G401 (cell line): ENCODE measurements at regions not wholly inside any gene's neighbourhood (a gene's known extent, or its start where the extent isn't known, plus 50 kb on each side); places are given as distances from the start of the nearest gene placed in this dataset.
"Not testable (repeated sequence)": the region's sequence is repeated elsewhere in the genome, so short reads cannot be mapped to it uniquely, and the experiment has no call there.

ENCODE experiments used
- DNase-seq: peaks from one replicate; pipeline ENCODE4 v3.0.0-alpha.2; 2015; ENCODE audit warnings: low spot score
- in situ Hi-C: cut with HindIII; loops from 2 replicates; pipeline ENCODE4 v1.10.0; 2016; ENCODE audit warnings: low sequenced_read_pairs, mixed read lengths

DNA sequence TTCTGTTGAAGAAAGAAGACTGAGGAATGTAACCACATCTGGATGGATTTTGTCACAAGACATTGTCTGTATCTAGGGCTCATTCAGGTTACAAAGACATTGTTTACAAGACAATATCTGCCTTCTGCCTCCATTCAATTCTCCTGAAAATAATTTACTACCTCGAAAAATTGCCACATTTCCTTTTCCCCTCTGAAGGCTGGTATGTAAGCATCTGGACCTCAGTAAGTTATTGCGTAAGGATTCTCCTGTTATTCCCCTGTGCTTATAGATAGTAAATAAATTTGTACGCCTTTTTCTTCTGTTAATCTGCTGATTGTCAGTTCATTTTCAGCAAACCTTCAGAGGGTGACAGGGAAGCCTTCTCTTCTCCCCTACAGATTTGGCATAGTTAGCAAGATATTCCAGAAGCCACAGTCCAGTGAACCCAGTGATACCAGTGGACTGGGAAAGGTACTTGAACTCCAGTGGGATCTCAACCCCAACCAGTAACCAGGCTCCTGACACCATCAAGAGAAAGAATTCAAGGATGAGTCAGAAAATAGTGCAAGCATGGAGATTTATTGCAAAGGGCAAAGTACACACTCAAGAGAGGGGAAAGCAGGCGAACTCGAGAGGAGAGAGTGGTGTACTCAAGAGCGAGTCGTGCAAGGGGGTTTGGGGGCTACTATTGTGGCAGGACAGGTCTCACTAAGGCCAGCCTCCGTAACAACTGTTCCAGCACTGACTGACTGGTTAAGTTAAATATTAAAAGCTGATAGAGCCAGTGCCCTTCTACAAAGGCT lies 706.9 kb upstream of the GHITM start:
- DNase-seq: no peak
- in situ Hi-C loops: no loop called here

DNA sequence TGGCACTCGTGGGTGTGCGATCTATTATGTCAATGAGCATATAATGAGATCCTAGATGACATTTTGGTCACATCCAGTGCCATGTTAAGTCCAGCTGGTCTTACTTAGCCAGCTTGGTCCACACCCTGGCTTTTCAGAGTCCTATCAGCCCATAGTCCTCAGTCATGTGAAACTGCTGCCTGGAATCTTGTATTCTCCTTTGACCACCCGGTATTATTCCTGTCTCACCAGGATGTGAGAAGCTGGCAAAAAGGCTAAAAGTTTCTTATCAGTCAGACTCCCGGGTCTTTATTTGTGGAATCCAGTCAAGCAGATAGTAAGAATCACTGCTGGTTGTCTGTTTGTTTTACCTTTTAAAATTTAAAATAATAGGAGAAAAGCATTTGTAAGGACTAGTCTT lies 705.6 kb upstream of the GHITM start:
- no peak for DNase-seq
- in situ Hi-C loops: no loop called here

DNA sequence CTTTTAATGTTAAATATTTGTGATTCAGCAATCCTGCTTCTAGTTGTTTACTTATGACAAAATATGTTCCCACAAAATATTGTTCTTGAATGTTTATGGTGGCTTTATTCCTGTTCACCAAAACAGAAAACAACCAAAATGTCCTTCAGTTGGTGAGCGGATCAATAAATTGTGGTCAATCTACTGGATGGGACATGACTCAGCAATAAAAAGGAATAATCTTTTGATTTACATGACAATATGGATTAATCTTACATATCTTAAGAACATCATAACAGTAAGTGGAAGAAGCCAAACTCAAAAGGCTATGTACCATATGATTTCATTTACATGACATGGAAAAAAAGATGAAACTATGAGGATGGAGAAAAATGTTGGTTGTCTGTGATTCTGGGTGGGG lies 691.3 kb upstream of the GHITM start:
- no peak for DNase-seq
- in situ Hi-C loops: no loop called here

DNA sequence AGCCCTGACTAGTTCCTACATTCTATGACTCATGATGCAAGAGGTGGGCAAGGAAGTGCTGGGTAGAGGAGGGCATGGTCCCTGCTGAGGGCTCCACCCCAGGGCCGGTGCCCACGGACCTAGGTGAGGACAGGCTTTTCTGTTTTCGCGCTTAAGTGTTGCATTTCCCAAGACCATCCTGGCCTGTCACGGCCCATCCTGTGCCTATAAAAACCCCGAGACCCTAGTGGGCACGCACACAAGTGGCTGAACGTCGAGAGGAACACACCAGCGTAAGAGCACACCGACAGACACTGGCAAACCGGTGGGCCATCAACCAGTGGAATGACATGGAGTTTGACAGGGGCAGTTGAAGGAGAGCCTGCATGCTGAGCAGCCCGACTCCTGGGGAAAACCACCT lies 680.7 kb upstream of the GHITM start:
- in situ Hi-C loops: no loop called here
- DNase-seq: no peak

DNA sequence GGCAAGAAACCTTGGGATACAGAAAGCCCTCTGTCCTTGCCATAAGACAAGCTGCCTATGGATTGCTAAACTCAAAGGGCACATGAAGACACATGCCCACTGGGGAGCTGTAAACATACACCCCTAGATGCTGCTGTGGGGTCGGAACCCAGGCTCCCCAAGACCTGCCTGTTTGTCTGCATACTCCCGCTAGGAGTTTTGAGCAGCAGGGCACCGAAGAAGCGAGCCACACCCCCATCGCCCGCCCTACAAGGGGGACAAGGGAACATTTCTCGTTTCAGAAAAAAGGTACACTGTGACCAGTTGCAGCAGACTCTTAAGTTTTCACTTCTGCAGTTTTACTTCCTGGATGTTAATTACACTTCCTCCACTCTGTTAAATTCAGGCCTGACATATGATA lies 680.2 kb upstream of the GHITM start:
- in situ Hi-C loops: no loop called here
- no peak for DNase-seq

DNA sequence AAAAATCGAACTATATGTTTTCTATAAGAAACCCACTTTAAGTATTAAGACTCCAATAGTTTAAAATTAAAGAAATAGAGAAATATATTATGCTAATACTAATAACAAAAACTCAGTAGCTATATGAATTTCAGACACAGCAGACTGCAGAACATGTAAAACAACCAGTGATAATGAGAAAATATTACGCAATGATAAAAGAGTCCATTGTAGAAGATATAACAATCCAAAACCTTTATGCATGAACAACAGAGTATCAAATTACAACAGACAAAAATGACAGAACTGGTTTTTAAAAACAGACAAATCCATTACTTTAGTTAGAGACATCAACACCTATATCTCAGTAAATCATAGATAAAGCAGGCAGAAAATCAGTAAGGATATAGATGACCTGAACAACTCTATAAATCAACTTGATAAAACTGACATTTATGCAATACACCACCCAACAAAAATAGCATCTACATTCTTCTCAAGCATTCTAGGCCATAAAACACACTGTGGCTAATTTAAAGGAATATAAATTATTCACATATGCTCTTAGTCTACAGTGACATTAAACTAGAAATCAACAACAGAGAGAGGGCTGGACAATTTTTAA lies 669.5 kb upstream of the GHITM start:
- no peak for DNase-seq
- in situ Hi-C loops: no loop called here

DNA sequence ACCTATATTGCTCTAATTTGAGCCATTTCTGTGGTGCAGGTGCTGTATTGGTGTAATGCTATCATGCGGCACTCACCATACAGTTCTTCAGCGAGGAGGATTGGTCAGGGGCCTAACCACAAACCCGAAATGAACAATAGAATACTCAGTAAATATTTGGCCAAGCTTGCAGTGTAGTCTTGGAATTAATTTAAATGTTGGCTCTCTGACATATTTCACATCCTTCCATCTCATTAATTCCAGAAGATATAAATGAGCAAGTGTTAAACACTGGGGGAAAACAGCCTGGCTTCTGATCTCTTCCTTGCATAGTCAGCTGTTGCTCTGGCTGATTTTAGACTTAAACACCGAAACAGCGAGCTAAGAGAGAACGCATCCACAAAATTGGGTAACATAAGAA lies 663.1 kb upstream of the GHITM start:
- in situ Hi-C loops: no loop called here

DNA sequence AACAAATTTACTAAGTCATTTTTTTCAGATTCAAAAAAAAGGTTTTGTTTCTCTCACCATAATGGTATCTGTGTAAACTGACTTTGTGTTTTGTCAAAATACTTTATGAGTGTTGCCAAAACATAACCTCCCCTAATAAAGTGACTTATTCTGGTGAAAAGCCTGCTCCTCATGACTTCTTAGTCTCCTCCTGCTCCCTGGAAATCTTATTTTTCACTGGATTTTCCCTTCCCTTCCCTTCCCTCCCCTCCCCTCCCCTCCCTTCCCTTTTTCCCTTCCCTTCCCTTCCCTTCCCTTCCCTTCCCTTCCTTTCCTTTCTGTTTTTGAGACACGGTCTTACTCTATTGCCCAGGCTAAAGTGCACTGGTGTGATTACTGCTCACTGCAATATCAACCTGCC lies 650.1 kb upstream of the GHITM start:
- DNase-seq: no peak
- in situ Hi-C loops: no loop called here

More for the DNA sequence above, 663.1 kb upstream of the GHITM start:
- no peak for DNase-seq

DNA sequence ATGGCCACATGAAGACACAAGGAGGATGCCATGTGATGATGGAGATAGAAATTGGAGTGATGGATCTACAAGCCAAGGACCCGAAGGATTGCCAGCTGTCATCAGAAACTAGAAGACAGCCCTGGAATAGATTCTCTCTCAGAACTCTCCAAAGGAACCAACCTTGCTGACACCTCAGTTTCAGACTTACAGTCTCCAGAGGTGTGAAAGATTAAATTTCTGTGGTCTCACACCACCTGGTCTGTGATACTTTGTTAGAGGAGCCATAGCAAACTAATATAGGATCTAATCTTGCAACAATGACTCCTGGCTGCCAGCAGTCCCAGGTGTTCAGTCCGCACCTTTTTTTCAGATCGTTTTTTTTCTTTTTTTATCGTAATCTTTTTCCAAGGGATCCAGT lies 647.3 kb upstream of the GHITM start:
- DNase-seq: no peak
- in situ Hi-C loops: no loop called here

DNA sequence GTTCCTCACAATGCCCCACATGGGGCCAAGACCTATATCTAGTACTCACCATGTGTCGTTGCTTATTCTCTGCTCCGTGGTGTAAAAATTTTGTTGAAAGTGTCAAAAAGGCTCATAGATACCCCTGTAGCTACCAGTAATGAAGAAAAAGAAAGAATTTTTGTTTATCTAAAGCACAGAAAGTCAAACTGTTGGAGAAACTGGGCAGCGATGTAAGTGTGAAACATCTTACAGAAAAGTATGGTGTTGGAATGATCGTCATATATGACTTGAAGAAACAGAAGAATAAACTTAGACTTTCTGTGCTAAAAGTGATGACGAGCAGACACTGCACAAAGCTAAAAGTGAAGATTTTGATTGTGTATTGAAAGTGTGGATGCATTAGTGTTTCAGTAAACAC lies 626.6 kb upstream of the GHITM start:
- no peak for DNase-seq
- in situ Hi-C loops: no loop called here

DNA sequence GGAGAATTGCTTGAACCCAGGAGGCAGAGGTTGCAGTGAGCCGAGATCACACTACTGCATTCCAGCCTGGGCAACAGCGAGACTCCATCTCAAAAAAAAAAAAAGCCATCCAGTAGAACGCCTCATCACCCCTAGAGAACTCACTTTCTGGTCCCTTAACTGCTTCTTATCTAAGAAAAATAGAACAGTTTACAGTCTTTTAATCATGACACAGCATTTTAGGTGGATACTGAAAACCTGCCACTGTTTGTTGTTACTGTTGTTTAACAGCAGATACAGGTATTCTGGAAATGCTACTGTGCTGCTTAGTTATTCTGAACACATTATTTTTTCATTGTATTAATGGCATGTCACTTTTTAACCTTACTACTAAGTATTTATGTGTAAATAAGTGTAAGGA lies 624.3 kb upstream of the GHITM start:
- no peak for DNase-seq
- in situ Hi-C loops: no loop called here

DNA sequence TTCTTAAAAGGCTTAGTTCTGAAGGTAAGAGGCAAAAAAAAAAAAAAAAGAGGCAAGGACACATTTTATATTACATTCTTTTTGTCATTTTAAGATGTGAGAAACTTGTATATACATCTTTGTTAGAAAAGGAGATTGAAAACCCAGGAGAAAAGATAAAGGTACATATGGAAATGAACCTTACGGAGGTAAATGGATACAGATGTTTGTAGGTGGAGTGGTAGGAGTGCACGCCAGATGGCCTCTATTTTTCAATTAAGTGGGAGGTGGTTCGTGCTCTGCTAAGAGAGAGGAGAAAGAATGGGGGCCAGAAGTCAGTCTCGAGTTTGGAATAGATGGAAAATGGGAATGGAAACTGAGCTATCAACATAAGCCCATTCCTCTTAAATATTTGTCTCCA lies 622.5 kb upstream of the GHITM start:
- no peak for DNase-seq
- in situ Hi-C loops: no loop called here

DNA sequence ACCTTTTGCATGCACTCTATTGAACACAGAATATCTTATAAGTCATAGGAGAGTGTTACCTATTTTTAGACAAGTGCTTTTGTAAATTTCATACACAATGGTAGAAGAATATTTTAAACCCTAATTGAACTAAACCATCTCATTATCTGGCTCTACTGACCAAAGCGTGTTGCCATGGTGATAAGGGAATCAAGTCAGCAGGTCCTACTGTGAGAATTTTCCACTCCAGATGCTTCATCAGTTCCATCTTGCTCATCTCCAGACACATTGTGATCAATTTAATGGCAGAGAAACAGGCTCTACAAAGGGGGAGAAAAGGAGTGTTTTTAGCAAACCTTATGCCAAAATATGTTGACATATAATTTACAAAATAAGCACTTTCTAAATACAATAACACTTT lies 621.9 kb upstream of the GHITM start:
- in situ Hi-C loops: no loop called here
- DNase-seq: no peak

DNA sequence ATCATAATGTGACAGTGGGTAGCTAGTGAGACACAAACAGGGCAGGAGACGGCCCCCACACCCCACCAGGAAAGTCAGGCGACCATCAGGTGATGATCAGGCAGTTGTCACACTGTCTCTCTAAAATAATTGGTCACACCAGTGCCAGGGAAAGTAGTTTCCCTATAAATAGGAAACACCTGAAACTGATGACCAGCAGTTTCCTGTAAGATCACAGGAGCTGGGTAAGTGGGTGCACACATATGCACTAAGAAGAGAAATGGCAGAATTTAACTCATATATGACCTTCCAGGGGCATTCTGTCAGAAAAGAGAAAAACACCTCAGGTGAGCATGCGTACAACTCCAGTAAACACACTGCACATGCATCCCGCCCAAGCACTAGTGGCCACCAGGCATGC lies 620.5 kb upstream of the GHITM start:
- in situ Hi-C loops: no loop called here
- no peak for DNase-seq

DNA sequence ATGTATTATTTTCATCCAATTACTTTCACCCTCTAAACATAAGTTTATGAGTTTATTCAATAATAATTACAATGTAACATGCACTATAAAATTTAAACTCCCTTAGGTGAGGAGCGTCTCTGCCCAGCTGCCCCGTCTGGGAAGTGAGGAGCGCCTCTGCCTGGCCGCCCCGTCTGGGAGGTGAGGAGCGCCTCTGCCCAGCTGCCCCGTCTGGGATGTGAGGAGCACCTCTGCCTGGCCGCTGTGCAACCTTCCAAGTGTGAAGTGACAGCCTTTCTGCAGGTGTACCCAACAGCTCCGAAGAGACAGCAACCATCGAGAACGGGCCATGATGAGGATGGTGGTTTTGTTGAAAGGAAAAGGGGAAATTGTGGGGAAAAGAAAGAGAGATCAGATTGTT lies 618.9 kb upstream of the GHITM start:
- in situ Hi-C loops, DNase-seq: not testable (repeated sequence)

DNA sequence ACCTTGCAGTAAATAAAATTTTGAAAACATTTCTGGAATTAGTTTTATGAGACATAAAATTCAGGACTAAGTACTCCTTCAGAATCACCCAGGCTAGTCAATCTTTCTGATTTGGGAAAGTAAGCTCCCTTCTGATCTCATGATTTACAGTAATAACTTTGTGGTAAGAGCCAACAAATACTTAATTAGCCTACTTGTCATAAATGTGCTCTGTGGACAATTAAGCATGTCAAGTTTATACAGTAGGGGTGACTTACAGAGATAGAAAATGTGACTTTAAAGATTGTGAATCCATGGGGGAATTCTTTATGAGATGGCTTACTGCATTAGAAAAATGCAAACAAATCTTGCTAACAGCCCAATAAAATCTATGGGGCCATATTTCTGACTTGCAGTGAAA lies 616.9 kb upstream of the GHITM start:
- in situ Hi-C loops: no loop called here
- DNase-seq: no peak

DNA sequence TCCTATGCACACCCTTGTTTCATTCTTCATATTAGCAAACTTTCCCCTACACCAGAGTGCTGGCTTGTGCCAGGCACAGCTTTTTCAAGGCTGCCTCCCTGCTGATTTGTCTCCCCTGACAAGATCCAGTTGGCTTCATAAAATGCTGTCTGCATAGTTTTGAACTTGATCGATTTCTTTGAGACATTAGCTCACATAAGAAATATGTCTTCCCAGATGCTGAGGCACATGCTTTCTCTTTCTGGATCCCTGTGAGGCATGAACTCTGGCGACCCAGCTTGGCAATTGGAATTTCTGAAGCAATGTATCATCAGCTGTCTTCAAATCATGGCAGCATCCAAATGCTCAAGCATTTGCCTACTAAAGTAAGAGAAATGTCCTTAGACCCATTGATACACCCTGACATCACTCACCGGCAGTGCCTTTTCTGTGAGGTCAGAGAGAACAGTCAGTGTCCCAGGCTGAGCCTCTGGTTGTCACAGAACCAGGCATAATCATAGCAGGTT lies 616.4 kb upstream of the GHITM start:
- in situ Hi-C loops: no loop called here

DNA sequence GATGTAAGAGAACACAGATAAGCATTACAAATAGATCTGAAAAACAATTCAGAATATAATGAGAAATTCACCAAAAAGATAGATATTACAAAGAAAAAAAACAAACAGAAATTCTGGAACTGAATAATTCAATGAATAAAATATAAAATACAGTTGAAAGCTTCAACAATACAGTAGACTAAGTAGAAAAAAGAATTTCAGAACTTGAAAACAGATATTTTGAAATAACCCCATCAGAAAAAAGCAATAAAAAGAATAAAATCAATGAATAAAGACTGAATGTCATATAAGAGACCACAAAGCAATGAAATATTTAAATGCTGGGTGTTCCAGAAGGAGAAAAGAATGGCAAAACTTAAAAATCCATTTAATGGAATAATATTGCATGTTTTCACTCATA lies 611.4 kb upstream of the GHITM start:
- DNase-seq: no peak
- in situ Hi-C loops: no loop called here

More for the DNA sequence above, 616.4 kb upstream of the GHITM start:
- DNase-seq: no peak

DNA sequence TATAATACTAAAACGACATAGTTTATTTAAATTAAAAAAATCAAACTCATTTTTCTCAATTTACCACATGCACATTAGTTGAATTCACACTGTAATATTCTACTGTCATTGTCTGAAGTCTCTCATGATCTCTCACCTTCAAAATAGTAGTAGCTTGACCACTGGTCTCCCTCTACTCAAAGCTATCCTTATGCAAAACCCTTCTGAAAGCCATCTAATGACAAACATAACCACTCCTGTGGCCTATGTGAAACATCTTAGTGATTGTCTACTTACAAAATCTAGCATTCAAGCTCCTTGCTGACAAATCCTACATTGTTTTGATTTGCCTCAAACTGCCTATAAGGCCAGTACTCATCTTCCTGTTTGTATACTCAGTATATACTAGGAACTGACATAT lies 606.0 kb upstream of the GHITM start:
- in situ Hi-C loops: no loop called here
- no peak for DNase-seq

DNA sequence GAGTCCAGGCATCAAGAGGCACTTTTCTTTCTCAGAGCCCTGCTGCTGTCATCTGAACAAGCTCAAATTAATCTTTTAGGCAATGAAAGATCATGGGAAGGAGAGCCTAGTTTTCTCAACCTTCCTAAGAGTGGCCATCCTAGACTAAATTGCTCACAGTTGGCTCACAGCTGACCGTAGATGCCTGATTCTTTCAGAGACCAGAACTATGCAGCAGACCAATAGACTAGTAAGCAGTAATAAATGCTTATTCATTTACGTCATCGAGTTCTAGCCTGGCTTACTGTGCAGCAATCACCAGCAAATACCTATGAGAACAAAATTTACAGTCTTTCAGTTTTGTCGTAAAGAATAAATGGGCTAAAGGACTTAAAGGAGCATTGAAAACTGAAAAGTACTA lies 602.9 kb upstream of the GHITM start:
- DNase-seq: no peak
- in situ Hi-C loops: no loop called here

DNA sequence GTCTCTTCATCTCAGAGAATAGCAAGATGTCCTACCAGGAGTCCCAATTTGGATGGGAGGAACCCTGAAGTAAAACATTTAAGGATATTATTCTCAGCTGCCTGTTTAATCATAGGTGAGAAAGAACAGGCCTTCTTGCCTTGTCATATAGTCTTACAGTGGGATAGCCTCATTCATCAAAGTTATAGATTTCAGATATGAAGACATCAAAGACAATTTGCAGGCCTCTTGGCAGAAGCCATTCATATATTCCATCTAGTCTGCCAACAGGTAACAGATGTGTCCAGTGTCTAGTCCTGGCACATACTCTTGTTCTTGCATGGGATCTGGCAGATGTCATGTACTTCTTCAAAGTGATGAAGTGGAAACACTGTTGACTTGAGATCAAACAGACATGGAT lies 601.3 kb upstream of the GHITM start:
- no peak for DNase-seq
- in situ Hi-C loops: no loop called here
